ENCODE measurements at regions not wholly inside any gene's neighbourhood (a gene's known extent, or its start where the extent isn't known, plus 50 kb on each side); places are given as distances from the start of the nearest gene placed in this dataset.

- peak; percentile 20 for TF ChIP-seq CTCF (conservative IDR thresholded peaks at IDR 0.05)
- no peak for TF ChIP-seq ZFX (IDR thresholded peaks at IDR 0.05)
Measured at GRCh38 chr9:120109242-120109641, 470.7 kb downstream of the CDK5RAP2 start.
